ENCODE measurements at regions not wholly inside any gene's neighbourhood (a gene's known extent, or its start where the extent isn't known, plus 50 kb on each side); places are given as distances from the start of the nearest gene placed in this dataset.

- DNase-seq: no peak
These were observed 404.7 kb downstream of the BCL11A start for GRCh38 chr2:60148716-60149115.

- peak; percentile 61 for DNase-seq
These were observed 413.3 kb downstream of the BCL11A start for GRCh38 chr2:60140185-60140584.

- no peak for DNase-seq
These were observed 416.5 kb downstream of the BCL11A start for GRCh38 chr2:60136913-60137312.

- DNase-seq: no peak
These were observed 426.3 kb downstream of the BCL11A start for GRCh38 chr2:60127191-60127590.

GRCh38 chr2:60125611-60126426, 427.6 kb downstream of the BCL11A start:
- no peak for DNase-seq

GRCh38 chr2:60119778-60120177, 433.7 kb downstream of the BCL11A start:
- no peak for DNase-seq

- DNase-seq: no peak
These were observed 434.5 kb downstream of the BCL11A start for GRCh38 chr2:60118917-60119316.

- DNase-seq: peak; percentile 5
These were observed 435.4 kb downstream of the BCL11A start for GRCh38 chr2:60118061-60118460.

GRCh38 chr2:60116161-60116875, 437.1 kb downstream of the BCL11A start:
- no peak for DNase-seq

GRCh38 chr2:60109744-60110143, 443.7 kb downstream of the BCL11A start:
- DNase-seq: no peak

GRCh38 chr2:60106836-60107529, 446.5 kb downstream of the BCL11A start:
- no peak for DNase-seq

GRCh38 chr2:60105906-60106305, 447.5 kb downstream of the BCL11A start:
- no peak for DNase-seq

GRCh38 chr2:60104514-60105505, 448.6 kb downstream of the BCL11A start:
- DNase-seq: peak; percentile 94

GRCh38 chr2:60100034-60100433, 453.4 kb downstream of the BCL11A start:
- no peak for DNase-seq

GRCh38 chr2:60098996-60099395, 454.5 kb downstream of the BCL11A start:
- no peak for DNase-seq

- no peak for DNase-seq
These were observed 456.2 kb downstream of the BCL11A start for GRCh38 chr2:60097298-60097697.

GRCh38 chr2:60096556-60096955, 456.9 kb downstream of the BCL11A start:
- no peak for DNase-seq

GRCh38 chr2:60095903-60096302, 457.6 kb downstream of the BCL11A start:
- DNase-seq: no peak

- no peak for DNase-seq
These were observed 458.1 kb downstream of the BCL11A start for GRCh38 chr2:60095202-60095815.

- DNase-seq: no peak
These were observed 459.0 kb downstream of the BCL11A start for GRCh38 chr2:60094450-60094929.

GRCh38 chr2:60092781-60093180, 460.7 kb downstream of the BCL11A start:
- DNase-seq: no peak

GRCh38 chr2:60091894-60092293, 461.6 kb downstream of the BCL11A start:
- DNase-seq: peak; percentile 4

All from fibroblast of skin of right quadriceps (primary cell).